Activated CD8-positive, alpha-beta memory T cell treated with anti-CD3 and anti-CD28 coated beads for 48 hours (primary cell): ENCODE measurements at regions not wholly inside any gene's neighbourhood (a gene's known extent, or its start where the extent isn't known, plus 50 kb on each side); places are given as distances from the start of the nearest gene placed in this dataset.
"Not testable (repeated sequence)": the region's sequence is repeated elsewhere in the genome, so short reads cannot be mapped to it uniquely, and the experiment has no call there.

Experiments
- DNase-seq, 3 experiments: peaks; one replicate each; pipeline ENCODE4 v3.0.0-alpha.2; 2020; ENCODE audit warnings: low read depth in 2 of 3, low spot score in 2 of 3

- DNase-seq: not testable (repeated sequence)
These were observed 520.8 kb downstream of the TTLL7 start for GRCh38 chr1:83478127-83478526.

GRCh38 chr1:83476518-83476917 lies 522.4 kb downstream of the TTLL7 start:
- DNase-seq: not testable (repeated sequence)

GRCh38 chr1:83474946-83475345 lies 524.0 kb downstream of the TTLL7 start:
- not testable (repeated sequence) for DNase-seq

GRCh38 chr1:83473986-83474385 lies 524.9 kb downstream of the TTLL7 start:
- not testable (repeated sequence) for DNase-seq

- not testable (repeated sequence) for DNase-seq
These were observed 526.9 kb downstream of the TTLL7 start for GRCh38 chr1:83472066-83472465.

- not testable (repeated sequence) for DNase-seq
These were observed 527.7 kb downstream of the TTLL7 start for GRCh38 chr1:83471272-83471671.

- DNase-seq: not testable (repeated sequence)
These were observed 530.6 kb downstream of the TTLL7 start for GRCh38 chr1:83468336-83468735.

GRCh38 chr1:83457735-83458248 lies 541.1 kb downstream of the TTLL7 start:
- not testable (repeated sequence) for DNase-seq

GRCh38 chr1:83457281-83457680 lies 541.7 kb downstream of the TTLL7 start:
- not testable (repeated sequence) for DNase-seq

- DNase-seq: not testable (repeated sequence)
These were observed 543.2 kb downstream of the TTLL7 start for GRCh38 chr1:83455753-83456152.

- not testable (repeated sequence) for DNase-seq
These were observed 553.1 kb downstream of the TTLL7 start for GRCh38 chr1:83445873-83446272.

GRCh38 chr1:83442412-83442811 lies 556.5 kb downstream of the TTLL7 start:
- not testable (repeated sequence) for DNase-seq

- DNase-seq: not testable (repeated sequence)
These were observed 558.3 kb downstream of the TTLL7 start for GRCh38 chr1:83440586-83440985.

GRCh38 chr1:83440021-83440420 lies 558.9 kb downstream of the TTLL7 start:
- DNase-seq: not testable (repeated sequence)

- not testable (repeated sequence) for DNase-seq
These were observed 560.6 kb downstream of the TTLL7 start for GRCh38 chr1:83438316-83438715.

- DNase-seq: not testable (repeated sequence)
These were observed 563.6 kb downstream of the TTLL7 start for GRCh38 chr1:83435336-83435735.

GRCh38 chr1:83427566-83427965 lies 571.4 kb downstream of the TTLL7 start:
- not testable (repeated sequence) for DNase-seq

- not testable (repeated sequence) for DNase-seq
These were observed 575.5 kb downstream of the TTLL7 start for GRCh38 chr1:83423382-83423781.

GRCh38 chr1:83418558-83418957 lies 580.4 kb downstream of the TTLL7 start:
- no peak for DNase-seq

- DNase-seq: not testable (repeated sequence)
These were observed 585.2 kb downstream of the TTLL7 start for GRCh38 chr1:83413839-83414107.

- DNase-seq: not testable (repeated sequence)
These were observed 588.1 kb downstream of the TTLL7 start for GRCh38 chr1:83410746-83411413.

- not testable (repeated sequence) for DNase-seq
These were observed 592.1 kb downstream of the TTLL7 start for GRCh38 chr1:83406693-83407371.
